NK-92 (cell line): ENCODE measurements at regions not wholly inside any gene's neighbourhood (a gene's known extent, or its start where the extent isn't known, plus 50 kb on each side); places are given as distances from the start of the nearest gene placed in this dataset.

Experiments
- DNase-seq: peaks from one replicate; lab custom pipeline; 2025; ENCODE audit not compliant: unreplicated experiment; lab: John Stamatoyannopoulos, UW

- DNase-seq = no peak
These were observed 410.4 kb downstream of the TUSC7 start for GRCh38 chr3:117120014-117120413.

DNA sequence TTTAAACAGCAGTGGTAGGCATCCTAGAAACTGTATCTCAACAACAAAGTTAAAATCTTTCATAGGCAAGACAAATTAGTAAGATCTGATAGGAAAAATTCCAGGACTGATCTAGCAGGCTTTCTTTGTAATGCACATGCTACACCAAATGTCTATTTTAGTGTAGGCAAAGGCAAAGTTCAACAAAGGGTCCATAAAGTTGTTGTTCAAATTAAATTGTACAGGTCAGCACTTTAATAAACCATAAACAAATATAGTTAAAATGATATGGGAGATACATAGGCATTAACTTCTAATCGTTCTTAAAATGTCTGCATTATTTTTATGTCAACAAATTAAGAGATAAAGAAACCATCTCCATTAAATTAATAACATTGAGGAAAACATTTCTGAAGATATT is 413.0 kb downstream of the TUSC7 start:
- DNase-seq = no peak

- no peak for DNase-seq
These were observed 416.9 kb downstream of the TUSC7 start for GRCh38 chr3:117126460-117126859.

DNA sequence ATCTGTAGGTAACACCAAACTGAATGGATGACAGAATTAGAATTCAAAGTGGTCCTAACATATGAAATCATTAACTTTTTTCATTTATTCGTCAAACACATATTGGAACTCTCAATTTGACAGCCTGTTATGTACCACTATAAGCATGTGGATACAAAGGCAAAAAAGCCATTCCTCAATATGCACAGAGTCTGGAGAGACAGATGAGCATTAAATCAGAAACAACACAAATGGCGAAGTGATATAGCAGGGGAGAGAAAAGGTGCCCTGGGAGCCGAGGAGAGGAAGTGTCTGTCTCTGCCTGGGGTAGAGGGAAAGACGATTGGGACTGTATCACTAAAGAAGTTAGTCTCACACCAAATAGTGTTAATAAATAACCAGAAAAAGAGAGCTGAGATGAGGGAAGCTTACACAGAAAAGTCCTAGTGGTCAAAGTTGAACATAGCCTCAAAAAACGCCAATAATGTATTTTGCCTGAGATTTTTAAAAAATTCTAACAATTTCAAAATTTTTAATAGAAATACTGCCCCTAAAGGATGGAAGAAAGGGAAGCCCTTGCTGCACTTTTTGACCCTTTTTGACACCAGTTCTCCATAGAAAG is 417.5 kb downstream of the TUSC7 start:
- DNase-seq = no peak

DNA sequence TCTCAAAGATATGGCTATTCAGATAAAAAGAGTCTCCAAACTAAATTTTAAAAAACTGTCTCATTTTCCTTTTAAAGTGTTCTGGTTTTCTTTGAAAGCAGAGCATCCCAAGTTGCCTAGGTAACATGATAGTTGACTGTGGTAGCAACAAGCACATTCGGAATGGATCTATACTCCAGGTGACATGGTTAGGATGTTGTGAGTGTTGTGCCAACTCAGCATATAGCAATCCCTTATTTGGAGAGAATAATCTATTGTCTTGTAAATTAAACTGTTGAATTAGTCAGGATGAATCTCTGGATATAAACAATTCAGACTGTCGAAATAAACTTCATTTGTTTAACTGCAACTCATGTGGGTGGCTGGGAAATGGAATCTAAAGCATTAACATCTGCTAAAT is 418.6 kb downstream of the TUSC7 start:
- DNase-seq = no peak

GRCh38 chr3:117128872-117129271 is 419.3 kb downstream of the TUSC7 start:
- DNase-seq = no peak

DNA sequence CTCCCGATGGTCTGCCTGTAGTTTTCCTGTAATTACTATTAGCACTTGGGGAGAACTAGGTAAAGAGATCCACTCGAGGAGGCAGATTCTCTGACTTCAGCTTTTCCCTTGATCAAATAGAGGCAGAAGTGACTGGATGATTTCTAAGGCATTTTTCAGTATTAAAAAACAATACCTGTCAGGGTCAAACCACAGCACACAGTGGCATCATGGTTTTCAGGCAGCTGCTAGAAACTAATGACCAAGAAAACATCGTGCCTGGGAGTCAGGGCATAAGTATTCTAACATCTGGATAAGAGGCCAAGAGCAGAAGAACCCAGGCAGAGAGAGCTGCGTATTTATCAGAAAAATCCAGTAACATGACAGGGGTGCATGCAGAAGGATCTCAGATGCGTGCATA is 419.9 kb downstream of the TUSC7 start:
- DNase-seq = no peak

DNA sequence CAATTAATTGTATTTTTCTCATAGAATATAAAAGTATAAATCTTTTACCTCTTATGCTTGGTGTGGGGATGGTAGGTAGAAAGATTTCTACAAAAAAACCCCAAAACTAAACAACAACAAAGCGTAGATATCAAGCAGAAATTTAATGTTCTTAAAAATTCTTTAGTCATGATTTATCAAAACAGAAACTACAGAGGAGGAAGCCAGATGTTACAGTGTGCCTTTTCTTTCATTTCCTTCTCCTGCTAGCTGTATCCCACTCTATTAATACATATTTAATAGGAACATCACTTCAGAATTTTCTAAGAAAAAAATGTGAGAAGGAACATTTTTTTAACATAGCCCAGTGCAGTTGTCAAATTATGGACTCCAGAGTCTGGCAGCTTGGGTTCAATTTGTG is 420.6 kb downstream of the TUSC7 start:
- no peak for DNase-seq

DNA sequence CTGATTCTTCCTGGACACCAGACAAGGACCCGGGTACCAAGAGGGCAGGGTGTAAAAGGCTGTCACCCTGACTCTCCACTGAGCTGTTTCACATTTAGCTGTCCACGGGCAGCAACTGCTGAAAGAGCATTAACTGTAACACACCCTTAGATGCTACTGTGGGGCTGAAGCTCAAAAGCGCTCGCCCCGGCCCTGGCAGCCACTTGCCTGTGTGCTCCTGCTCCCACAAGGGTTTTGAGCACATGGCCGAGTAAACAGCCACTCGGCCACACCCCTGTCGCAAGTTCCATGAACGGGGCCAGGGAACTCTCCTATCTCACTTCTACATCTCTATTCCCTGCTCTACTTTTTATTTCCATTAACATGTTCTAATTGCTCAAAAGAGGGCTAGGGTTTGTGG is 421.7 kb downstream of the TUSC7 start:
- no peak for DNase-seq

DNA sequence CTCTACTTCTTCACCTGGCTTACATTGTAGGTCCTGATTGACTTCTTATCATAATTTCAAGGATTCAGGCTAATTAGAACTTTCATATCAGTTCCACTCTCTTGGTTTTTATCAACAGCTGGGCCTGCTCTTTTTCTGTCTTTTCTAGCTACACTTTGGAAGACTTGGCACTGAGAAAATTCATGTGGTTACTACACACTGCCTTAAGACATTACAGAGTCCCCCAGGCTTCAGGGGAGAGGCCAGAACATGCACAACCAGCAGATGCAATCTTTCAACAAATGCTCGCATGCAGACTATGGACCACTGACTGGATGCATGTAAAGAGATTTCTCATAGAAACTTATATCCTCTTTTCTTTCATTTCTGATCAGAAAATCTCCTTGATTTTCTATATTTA is 423.5 kb downstream of the TUSC7 start:
- DNase-seq = no peak

DNA sequence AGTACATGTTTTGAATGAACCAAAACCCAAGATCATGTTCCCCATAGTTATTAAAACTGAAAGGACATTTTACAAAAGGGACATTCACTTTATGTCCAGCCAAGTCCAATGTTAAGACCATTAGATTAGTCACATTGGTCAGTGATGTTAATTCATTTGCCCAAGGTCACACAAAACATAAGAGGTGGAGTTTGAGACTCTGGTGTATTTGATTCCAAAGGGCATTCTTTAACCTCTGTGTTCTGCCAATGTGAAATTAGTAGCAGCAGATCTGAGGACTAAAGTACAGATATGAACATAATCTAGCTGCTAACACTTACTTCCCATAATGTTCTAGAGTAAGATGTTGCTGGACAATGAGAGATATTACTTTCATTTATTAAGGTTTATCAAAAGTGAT is 425.6 kb downstream of the TUSC7 start:
- no peak for DNase-seq

DNA sequence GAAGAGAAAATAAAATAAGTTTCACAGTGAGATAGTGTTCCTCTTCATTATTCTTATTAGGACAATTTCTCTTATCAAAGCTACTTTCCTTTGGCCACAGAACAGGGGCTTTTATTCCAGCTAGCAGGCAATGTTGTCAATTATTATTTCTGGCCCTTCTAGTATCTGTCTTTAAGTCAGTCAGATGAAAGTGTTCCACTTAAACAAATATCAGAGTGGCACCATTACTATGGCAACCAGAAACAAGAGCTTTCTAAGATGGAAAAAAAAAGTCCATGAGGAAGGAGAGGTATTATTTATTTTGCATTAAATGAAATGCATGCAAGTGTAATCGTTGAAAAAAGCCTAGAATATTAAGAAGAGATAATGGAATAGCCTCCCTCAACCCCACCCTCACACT is 426.4 kb downstream of the TUSC7 start:
- DNase-seq = no peak

DNA sequence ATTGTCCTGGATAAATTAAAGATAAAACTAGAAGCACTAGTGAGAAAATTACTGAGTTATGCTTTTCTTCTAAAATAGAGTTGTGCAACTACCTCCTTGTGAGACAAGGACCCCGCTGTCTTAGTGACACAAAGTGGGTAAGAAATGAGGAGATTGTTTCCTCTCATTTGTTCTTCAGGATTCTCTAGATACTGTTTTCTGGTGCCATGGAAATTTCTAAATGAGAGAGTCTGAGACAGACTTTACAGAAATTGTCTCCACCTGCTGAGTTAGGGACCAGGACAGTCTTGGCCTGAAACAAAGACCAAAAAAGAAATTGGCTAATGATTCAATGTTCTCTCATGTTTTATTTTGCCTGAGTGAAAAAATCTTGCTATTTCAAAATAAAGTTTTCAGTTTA is 427.5 kb downstream of the TUSC7 start:
- no peak for DNase-seq

GRCh38 chr3:117139681-117140080 is 430.1 kb downstream of the TUSC7 start:
- DNase-seq = no peak

GRCh38 chr3:117141812-117142211 is 432.2 kb downstream of the TUSC7 start:
- DNase-seq = no peak

DNA sequence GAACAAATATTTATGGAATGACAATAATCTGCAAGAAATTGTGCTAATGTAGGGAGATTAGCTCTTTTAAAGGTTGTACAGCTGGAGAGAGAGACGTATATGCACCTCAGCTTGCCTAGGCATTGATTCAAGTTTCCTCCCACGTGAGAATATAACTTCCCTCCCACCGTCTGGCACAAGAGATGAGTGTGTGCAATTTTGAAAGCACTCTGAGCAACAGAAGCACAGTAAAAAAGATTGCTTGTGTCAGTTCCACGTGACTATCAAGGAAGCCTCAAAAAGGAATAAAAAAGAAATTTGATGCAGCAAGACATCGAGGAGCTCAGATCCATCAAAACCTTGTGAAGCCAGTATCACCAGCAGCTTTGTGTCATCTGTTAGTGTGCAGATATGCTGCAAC is 435.3 kb downstream of the TUSC7 start:
- DNase-seq = no peak

DNA sequence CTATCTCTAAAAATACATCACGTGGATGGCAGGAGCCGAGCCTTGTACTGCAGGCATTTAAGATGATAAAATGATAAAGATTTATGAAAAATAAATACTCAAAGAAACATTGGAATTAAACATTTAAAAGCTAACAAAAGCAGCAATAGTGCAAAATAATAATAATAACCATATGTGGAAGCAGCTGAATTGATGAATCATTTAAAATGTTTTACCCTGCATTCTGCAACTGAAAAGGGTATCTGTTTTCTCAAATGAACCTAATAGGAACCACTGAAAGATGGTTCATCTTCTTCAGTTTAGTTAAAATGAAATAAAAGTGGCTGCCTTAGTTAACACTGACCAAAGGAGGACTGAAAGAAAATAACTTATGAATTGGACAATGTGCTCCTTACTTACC is 436.1 kb downstream of the TUSC7 start:
- no peak for DNase-seq

DNA sequence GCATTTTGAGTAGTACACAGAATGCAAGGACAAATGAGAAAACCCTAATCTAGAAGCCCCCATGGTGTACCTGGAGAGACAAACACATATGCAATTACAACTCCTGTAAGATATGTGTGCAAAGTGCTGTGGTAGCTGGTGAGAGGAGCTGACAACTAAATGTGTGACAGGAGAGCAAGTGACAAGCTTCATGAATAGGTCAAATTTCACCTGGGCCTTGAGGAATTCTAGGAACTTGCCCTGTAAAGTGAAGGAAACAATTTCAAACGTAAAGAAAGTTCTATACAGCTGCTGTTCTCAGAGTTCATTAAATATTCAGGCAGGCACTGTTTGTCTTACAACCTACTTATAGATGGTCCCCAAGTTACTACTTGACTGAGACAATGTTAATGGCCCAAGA is 437.0 kb downstream of the TUSC7 start:
- DNase-seq = no peak

- DNase-seq = no peak
These were observed 440.0 kb downstream of the TUSC7 start for GRCh38 chr3:117149584-117149983.

DNA sequence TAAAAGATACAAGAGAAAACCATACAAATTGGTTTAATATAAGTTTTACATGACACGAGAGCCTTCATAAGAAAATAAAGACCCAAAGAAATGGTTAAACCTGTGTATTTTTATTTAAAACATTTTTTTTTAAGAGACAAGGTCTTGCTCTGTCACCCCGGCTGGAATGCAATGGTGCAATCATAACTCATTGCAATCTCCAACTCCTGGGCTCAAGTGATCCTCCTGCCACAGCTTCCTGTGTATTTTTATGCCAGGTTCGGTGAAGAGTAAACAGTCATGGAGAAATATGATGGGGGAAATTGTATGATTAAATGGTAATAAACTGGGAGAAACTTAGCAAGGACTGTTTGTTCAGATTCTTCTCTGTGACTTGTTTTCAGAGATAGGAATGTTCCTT is 441.0 kb downstream of the TUSC7 start:
- DNase-seq = no peak

DNA sequence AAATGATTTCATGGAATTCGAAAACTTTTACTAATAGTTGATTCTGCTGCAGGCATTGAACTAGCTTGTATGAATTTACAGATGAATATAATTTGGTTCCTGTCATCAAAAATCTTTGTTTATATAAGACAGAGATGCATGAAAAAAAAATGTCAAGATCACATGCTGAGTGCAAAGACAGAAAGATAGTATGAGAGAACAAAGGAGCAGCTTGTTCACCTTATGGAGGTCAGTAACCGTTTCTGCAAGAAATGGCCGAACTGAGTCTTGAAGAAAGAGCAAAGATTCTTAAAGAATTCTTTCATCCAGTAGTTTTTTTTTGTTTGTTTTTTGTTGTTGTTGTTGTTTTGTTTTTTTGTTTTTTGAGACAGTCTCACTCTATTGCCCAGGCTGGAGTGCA is 450.6 kb downstream of the TUSC7 start:
- no peak for DNase-seq

DNA sequence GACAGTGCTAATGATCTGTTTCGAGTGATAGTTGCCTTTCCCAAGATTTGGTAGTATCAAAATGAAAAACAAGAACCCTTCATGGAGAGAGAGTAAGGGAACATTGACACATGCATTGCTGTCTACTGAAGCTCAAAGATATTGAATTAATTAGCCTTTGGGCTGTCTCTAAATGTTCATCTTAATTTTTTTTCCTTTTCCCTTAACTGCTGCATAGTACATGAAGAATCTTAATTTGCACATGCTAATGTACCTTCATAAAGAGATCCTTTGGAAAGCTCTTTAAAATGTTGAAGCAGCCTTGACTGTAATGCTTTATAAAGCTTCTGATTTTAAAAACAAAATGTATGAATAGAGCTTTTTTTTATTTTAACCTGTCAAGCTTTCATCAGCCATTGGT is 452.2 kb downstream of the TUSC7 start:
- no peak for DNase-seq

DNA sequence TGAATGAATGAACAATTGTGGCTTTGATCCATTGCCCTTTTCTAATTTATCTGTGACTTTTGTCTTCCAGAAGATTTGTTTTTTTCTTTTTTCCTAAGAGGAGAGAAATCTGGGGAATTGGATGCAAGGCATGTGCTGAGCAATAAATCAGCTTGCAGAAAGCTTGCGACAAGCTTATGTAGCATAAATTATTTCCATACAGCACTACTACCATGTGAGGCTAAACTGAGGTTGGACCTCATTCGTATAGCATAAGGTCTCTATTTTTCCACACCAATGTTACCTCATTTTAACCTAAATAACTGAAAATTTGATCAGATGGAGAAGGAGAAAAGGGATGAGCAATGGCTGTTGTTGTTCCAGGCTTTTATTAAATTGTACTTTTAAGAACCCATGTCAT is 455.6 kb downstream of the TUSC7 start:
- DNase-seq = no peak

DNA sequence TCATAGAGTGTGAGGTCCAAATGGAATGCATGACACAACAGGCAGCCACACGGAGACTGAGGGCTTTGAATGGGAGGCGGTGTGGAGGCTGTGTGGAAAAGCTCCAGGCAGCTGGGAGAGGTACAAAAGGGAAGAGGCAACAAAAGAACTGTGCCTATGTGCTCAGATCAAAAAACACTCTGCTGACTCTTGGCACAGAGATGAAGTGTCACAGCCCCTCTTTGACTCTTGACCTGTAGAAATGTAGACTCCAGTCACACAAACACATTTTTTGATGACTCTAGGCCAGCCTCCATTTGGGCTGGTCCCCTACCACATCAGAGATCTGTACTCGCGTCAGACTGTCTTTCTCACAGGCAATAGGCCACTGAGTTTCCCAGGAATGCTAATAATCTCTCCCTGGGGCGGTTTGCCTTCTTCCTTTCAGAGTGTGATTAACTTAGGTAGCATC is 456.0 kb downstream of the TUSC7 start:
- DNase-seq = no peak
